Smooth muscle cell (in vitro differentiated cells): ENCODE measurements at regions not wholly inside any gene's neighbourhood (a gene's known extent, or its start where the extent isn't known, plus 50 kb on each side); places are given as distances from the start of the nearest gene placed in this dataset.
"Not testable (repeated sequence)": the region's sequence is repeated elsewhere in the genome, so short reads cannot be mapped to it uniquely, and the experiment has no call there.

Experiments
- DNase-seq: peaks from one replicate; lab custom pipeline; 2025; ENCODE audit not compliant: unreplicated experiment; lab: John Stamatoyannopoulos, UW
- H2AFZ ChIP-seq: fragments of 200-600 bp; sonication (generic); 2 replicates; pipeline ENCODE4 v1.6.0; 2016; ENCODE audit warnings: antibody characterized with exemption, low read depth, mild to moderate bottlenecking
- H3F3A ChIP-seq: fragments of 200-600 bp; sonication (generic); 2 replicates; pipeline ENCODE4 v1.6.0; 2017; ENCODE audit warnings: antibody characterized with exemption, low read depth
- H3K27ac ChIP-seq: fragments of 200-600 bp; sonication (generic); 2 replicates; pipeline ENCODE4 v1.5.1; 2016; ENCODE audit warnings: low read depth, mild to moderate bottlenecking
- H3K27me3 ChIP-seq: fragments of 200-600 bp; sonication (generic); 2 replicates; pipeline ENCODE4 v1.6.1; 2016; ENCODE audit warnings: low read depth, mild to moderate bottlenecking
- H3K36me3 ChIP-seq: fragments of 200-600 bp; sonication (generic); 2 replicates; pipeline ENCODE4 v1.5.1; 2016; ENCODE audit warnings: low read depth
- H3K4me1 ChIP-seq: fragments of 200-600 bp; sonication (generic); 2 replicates; pipeline ENCODE4 v1.5.1; 2016; ENCODE audit warnings: low read depth
- H3K4me2 ChIP-seq: fragments of 200-600 bp; sonication (generic); 2 replicates; pipeline ENCODE4 v1.6.0; 2016; ENCODE audit warnings: mild to moderate bottlenecking
- H3K4me3 ChIP-seq: fragments of 200-600 bp; sonication (generic); 2 replicates; pipeline ENCODE4 v1.5.1; 2016; ENCODE audit warnings: mild to moderate bottlenecking
- H3K79me2 ChIP-seq: fragments of 200-600 bp; sonication (generic); 2 replicates; pipeline ENCODE4 v1.6.0; 2016; ENCODE audit warnings: low read depth, mild to moderate bottlenecking
- H3K9ac ChIP-seq: fragments of 200-600 bp; sonication (generic); 2 replicates; pipeline ENCODE4 v1.6.0; 2016; ENCODE audit warnings: low read depth
- H3K9me3 ChIP-seq: fragments of 200-600 bp; sonication (generic); replicated peaks from 2 replicates; pipeline ENCODE4 v1.5.1; 2016; ENCODE audit warnings: low read depth
- H4K20me1 ChIP-seq: fragments of 200-600 bp; sonication (generic); 2 replicates; pipeline ENCODE4 v1.6.0; 2016; ENCODE audit warnings: low read depth
- CTCF ChIP-seq: fragments of 200-600 bp; sonication (generic); IDR thresholded peaks from 2 replicates; pipeline ENCODE4 v1.5.1; 2017; ENCODE audit warnings: borderline replicate concordance, mild to moderate bottlenecking, antibody characterized with exemption; ENCODE audit not compliant: insufficient read depth, poor library complexity, severe bottlenecking
- WGBS: methylation state at CpG from one replicate; pipeline ENCODE4 v1.1.7; 2016; ENCODE audit warnings: low lambda C conversion rate; 5-methylcytosine and 5-hydroxymethylcytosine counted together

- Histone ChIP-seq H2AFZ (no peak overlapping the region), H3K36me3 (no peaks in the 10 kb centered on the region), H3K4me1 (no peaks in the 10 kb centered on the region), H3K9me3 (no peaks in the 10 kb centered on the region), H3K9ac (no peak overlapping the region), H3K4me3 (no peak overlapping the region), H4K20me1 (no peaks in the 10 kb centered on the region), H3K27ac (no peak overlapping the region), H3K4me2 (no peak overlapping the region), H3F3A (no peaks in the 10 kb centered on the region), H3K79me2 (no peaks in the 10 kb centered on the region), H3K27me3 (no peaks in the 10 kb centered on the region)
- DNase-seq, result no peak
- 44% methylated on average over 2 of the region's 2 CpGs for WGBS
- no peak for TF ChIP-seq CTCF
Observed at GRCh38 chr14:30020271-30020670, 92.6 kb upstream of the PRKD1 start.

GRCh38 chr14:30020687-30021086, 93.0 kb upstream of the PRKD1 start:
- 100% methylated on average over 1 of the region's 1 CpG for WGBS

GRCh38 chr14:30023350-30023749, 95.7 kb upstream of the PRKD1 start:
- H3K9me3 ChIP-seq, DNase-seq, H3K79me2 ChIP-seq, H3K36me3 ChIP-seq, H4K20me1 ChIP-seq, H3K27me3 ChIP-seq, H3K4me2 ChIP-seq, H3K4me3 ChIP-seq, H2AFZ ChIP-seq, H3K9ac ChIP-seq, H3K27ac ChIP-seq, H3K4me1 ChIP-seq, H3F3A ChIP-seq: not testable (repeated sequence)
- 87% methylated on average over 5 of the region's 5 CpGs for WGBS

More at GRCh38 chr14:30020687-30021086, 93.0 kb upstream of the PRKD1 start:
- no peaks in the 10 kb centered on the region for H3K79me2 ChIP-seq
- H3K4me1 ChIP-seq, result no peaks in the 10 kb centered on the region
- no peak overlapping the region for H3K4me3 ChIP-seq
- no peak overlapping the region for H3K4me2 ChIP-seq
- no peak overlapping the region for H3K27ac ChIP-seq
- H3K36me3 ChIP-seq, result no peaks in the 10 kb centered on the region
- no peak for DNase-seq
- H3K9me3 ChIP-seq, result no peaks in the 10 kb centered on the region
- H3K9ac ChIP-seq, result no peak overlapping the region
- H3F3A ChIP-seq, result no peaks in the 10 kb centered on the region
- no peaks in the 10 kb centered on the region for H4K20me1 ChIP-seq
- no peak for TF ChIP-seq CTCF
- H3K27me3 ChIP-seq, result no peaks in the 10 kb centered on the region
- H2AFZ ChIP-seq, result no peak overlapping the region

GRCh38 chr14:30034152-30034551, 106.5 kb upstream of the PRKD1 start:
- Histone ChIP-seq H3K4me1 (no peaks in the 10 kb centered on the region), H4K20me1 (no peaks in the 10 kb centered on the region), H3K27ac (no peak overlapping the region), H3K9ac (no peak overlapping the region), H3K79me2 (no peaks in the 10 kb centered on the region), H3K9me3 (no peaks in the 10 kb centered on the region), H3K4me2 (no peak overlapping the region), H2AFZ (no peak overlapping the region), H3K27me3 (no peaks in the 10 kb centered on the region), H3F3A (no peaks in the 10 kb centered on the region), H3K4me3 (no peak overlapping the region), H3K36me3 (no peaks in the 10 kb centered on the region)
- 81% methylated on average over 1 of the region's 1 CpG for WGBS
- no peak for DNase-seq
- TF ChIP-seq CTCF, result no peak
